Astrocyte (in vitro differentiated cells and primary cell): ENCODE measurements at regions not wholly inside any gene's neighbourhood (a gene's known extent, or its start where the extent isn't known, plus 50 kb on each side); places are given as distances from the start of the nearest gene placed in this dataset.

Source experiments
- DNase-seq: peaks from one replicate; pipeline ENCODE4 v3.0.0-alpha.2; 2010; ENCODE audit warnings: low read depth
- FAIRE-seq: peaks from 2 replicates; lab custom pipeline; 2011; peaks lifted over from hg19 to GRCh38; lab: Jason Lieb, UNC
- H2AFZ ChIP-seq: 2 replicates; pipeline ENCODE4 v1.6.0; 2012; ENCODE audit warnings: low read depth, low read length, inconsistent platforms
- H3K27ac ChIP-seq: 2 replicates; pipeline ENCODE4 v1.5.1; 2011; ENCODE audit warnings: low read depth, low read length, inconsistent platforms
- H3K27me3 ChIP-seq: 2 replicates; pipeline ENCODE4 v1.6.0; 2011; ENCODE audit warnings: low read length, inconsistent platforms; ENCODE audit not compliant: insufficient read depth
- H3K36me3 ChIP-seq: 2 replicates; pipeline ENCODE4 v1.5.1; 2011; ENCODE audit warnings: low read length, inconsistent platforms; ENCODE audit not compliant: insufficient read depth
- H3K4me1 ChIP-seq: 2 replicates; pipeline ENCODE4 v1.5.1; 2011; ENCODE audit warnings: low read length, inconsistent platforms; ENCODE audit not compliant: insufficient read depth
- H3K4me2 ChIP-seq: 2 replicates; pipeline ENCODE4 v1.6.0; 2012; ENCODE audit warnings: low read length, inconsistent platforms
- H3K4me3 ChIP-seq: 2 replicates; pipeline ENCODE4 v1.5.1; 2011; ENCODE audit warnings: low read depth, mild to moderate bottlenecking, low read length, inconsistent platforms; ENCODE audit not compliant: insufficient read depth
- H3K79me2 ChIP-seq: 2 replicates; pipeline ENCODE4 v1.6.0; 2012; ENCODE audit warnings: mild to moderate bottlenecking, low read length, inconsistent platforms; ENCODE audit not compliant: insufficient read depth
- H3K9ac ChIP-seq: 2 replicates; pipeline ENCODE4 v1.6.0; 2012; ENCODE audit warnings: mild to moderate bottlenecking, low read length, inconsistent platforms
- H3K9me3 ChIP-seq: 2 replicates; pipeline ENCODE4 v1.5.1; 2012; ENCODE audit warnings: low read depth, mild to moderate bottlenecking, low read length, inconsistent platforms; ENCODE audit not compliant: insufficient read depth
- H4K20me1 ChIP-seq: 2 replicates; pipeline ENCODE4 v1.6.0; 2012; ENCODE audit warnings: low read length, inconsistent platforms; ENCODE audit not compliant: insufficient read depth
- H3K27ac Mint-ChIP-seq: one replicate; pipeline ENCODE4 v1.8.0; 2021; ENCODE audit warnings: mild to moderate bottlenecking, mixed read lengths; ENCODE audit not compliant: unreplicated experiment
- H3K27me3 Mint-ChIP-seq: one replicate; pipeline ENCODE4 v1.8.0; 2021; ENCODE audit warnings: low read depth, mixed read lengths; ENCODE audit not compliant: unreplicated experiment
- H3K36me3 Mint-ChIP-seq: one replicate; pipeline ENCODE4 v1.8.0; 2021; ENCODE audit warnings: low read depth, mixed read lengths; ENCODE audit not compliant: unreplicated experiment
- H3K4me1 Mint-ChIP-seq: one replicate; pipeline ENCODE4 v1.8.0; 2021; ENCODE audit warnings: low read depth, mixed read lengths; ENCODE audit not compliant: unreplicated experiment
- H3K4me3 Mint-ChIP-seq: one replicate; pipeline ENCODE4 v1.8.0; 2021; ENCODE audit warnings: mild to moderate bottlenecking, moderate library complexity, mixed read lengths; ENCODE audit not compliant: unreplicated experiment
- H3K9me3 Mint-ChIP-seq: one replicate; pipeline ENCODE4 v1.8.0; 2021; ENCODE audit warnings: mild to moderate bottlenecking, mixed read lengths; ENCODE audit not compliant: unreplicated experiment
- EZH2 ChIP-seq: IDR thresholded peaks from 2 replicates; pipeline ENCODE4 v1.6.1; 2012; ENCODE audit warnings: mild to moderate bottlenecking, low read length, inconsistent platforms; ENCODE audit not compliant: insufficient read depth
- TF ChIP-seq, protein P1 (sequence below): IDR thresholded peaks from 2 replicates; pipeline ENCODE4 v1.5.1; 2011; ENCODE audit warnings: low read depth, mild to moderate bottlenecking, inconsistent platforms, low read length, moderate library complexity; ENCODE audit not compliant: insufficient read depth

DNA sequence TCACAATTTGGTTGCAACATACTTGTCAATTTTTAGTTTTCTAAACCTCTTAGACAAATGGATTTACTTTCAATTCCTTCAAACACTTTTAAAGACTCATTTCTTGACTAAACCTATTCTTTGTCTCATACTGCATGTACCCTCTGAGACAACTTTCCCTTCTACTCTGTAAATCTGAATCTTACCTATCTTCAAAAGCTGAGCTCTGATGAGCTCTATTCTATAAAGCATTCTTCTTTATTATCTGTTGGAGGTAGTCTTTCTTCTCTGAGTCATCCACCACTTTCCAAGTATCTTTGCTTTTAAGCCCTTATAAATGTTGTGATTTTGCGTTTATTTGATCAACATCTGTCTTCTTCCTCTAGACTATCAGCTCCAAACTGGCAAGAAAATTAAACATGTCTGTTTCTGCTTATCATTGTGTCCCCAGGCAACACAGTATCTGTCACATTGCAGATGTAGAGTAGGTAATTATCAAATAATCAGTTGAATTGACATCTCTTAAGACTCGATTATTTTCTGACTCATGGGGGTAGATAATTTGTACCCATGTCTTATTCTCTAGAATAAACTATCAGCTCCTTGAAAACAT, 265.6 kb upstream of the FAR2 start:
- H4K20me1 ChIP-seq, result no peaks in the 10 kb centered on the region
- TF ChIP-seq EZH2, result no peak
- TF ChIP-seq, protein P1, sequence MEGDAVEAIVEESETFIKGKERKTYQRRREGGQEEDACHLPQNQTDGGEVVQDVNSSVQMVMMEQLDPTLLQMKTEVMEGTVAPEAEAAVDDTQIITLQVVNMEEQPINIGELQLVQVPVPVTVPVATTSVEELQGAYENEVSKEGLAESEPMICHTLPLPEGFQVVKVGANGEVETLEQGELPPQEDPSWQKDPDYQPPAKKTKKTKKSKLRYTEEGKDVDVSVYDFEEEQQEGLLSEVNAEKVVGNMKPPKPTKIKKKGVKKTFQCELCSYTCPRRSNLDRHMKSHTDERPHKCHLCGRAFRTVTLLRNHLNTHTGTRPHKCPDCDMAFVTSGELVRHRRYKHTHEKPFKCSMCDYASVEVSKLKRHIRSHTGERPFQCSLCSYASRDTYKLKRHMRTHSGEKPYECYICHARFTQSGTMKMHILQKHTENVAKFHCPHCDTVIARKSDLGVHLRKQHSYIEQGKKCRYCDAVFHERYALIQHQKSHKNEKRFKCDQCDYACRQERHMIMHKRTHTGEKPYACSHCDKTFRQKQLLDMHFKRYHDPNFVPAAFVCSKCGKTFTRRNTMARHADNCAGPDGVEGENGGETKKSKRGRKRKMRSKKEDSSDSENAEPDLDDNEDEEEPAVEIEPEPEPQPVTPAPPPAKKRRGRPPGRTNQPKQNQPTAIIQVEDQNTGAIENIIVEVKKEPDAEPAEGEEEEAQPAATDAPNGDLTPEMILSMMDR, result no peak
- Mint-ChIP-seq H3K27me3 (no peaks in the 10 kb centered on the region), H3K9me3 (no peaks in the 10 kb centered on the region), H3K36me3 (peaks cover 2% of the 10 kb centered on the region), H3K27ac (no peak overlapping the region), H3K4me3 (no peak overlapping the region), H3K4me1 (no peaks in the 10 kb centered on the region)
- no peak overlapping the region for H3K4me2 ChIP-seq
- FAIRE-seq, result no peak
- no peaks in the 10 kb centered on the region for H3K79me2 ChIP-seq
- H3K9me3 ChIP-seq, result no peaks in the 10 kb centered on the region
- H2AFZ ChIP-seq, result no peak overlapping the region
- DNase-seq, result no peak
- H3K27ac ChIP-seq, result no peak overlapping the region
- H3K36me3 ChIP-seq, result no peaks in the 10 kb centered on the region
- no peak overlapping the region for H3K9ac ChIP-seq
- no peaks in the 10 kb centered on the region for H3K27me3 ChIP-seq
- H3K4me3 ChIP-seq, result no peak overlapping the region
- no peaks in the 10 kb centered on the region for H3K4me1 ChIP-seq

DNA sequence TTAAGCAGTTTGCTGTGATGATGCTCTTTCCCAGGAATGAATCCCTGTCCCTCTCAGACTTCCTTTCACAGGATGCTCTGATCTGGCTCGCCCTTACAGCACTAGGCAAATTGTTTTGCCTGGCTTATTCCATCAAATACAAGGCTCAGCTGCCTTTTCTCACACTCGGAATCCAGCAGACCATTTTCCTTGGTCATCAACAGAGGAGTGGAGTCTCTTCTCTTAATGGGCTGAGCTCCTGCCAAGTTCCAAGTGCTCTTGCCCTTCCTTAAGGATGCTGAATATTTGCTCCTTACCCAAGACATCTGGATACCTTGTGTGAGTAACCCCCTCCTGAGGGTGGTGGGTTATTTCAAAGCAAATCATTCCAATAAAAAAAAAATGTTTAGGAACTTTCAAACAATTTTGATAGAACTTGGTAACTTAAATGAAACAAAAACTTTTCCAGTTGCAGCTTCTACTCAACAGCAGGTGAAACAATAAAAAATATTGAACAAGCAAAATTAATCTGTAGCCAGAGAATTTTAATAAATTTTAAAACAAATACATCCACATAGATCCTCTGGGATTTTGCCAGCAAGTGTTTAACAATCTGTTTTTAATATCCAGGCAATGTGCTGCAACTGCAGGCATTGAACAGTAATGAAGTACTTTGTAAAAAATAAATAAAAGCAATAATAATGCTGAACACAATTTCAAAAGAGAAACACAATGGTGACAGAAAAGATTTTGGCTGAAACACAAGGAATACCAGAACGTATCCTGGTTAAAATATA, 264.0 kb upstream of the FAR2 start:
- no peaks in the 10 kb centered on the region for H3K27me3 ChIP-seq
- Mint-ChIP-seq H3K4me1 (no peaks in the 10 kb centered on the region), H3K27ac (no peak overlapping the region), H3K9me3 (no peaks in the 10 kb centered on the region), H3K36me3 (peaks cover 2% of the 10 kb centered on the region), H3K27me3 (no peaks in the 10 kb centered on the region), H3K4me3 (no peak overlapping the region)
- H4K20me1 ChIP-seq, result no peaks in the 10 kb centered on the region
- FAIRE-seq (no peak), DNase-seq (peak; percentile 61)
- no peaks in the 10 kb centered on the region for H3K36me3 ChIP-seq
- TF ChIP-seq, protein P1, result no peak
- TF ChIP-seq EZH2, result no peak
- no peaks in the 10 kb centered on the region for H3K9me3 ChIP-seq
- no peak overlapping the region for H3K4me3 ChIP-seq
- no peaks in the 10 kb centered on the region for H3K4me1 ChIP-seq
- H3K27ac ChIP-seq, result no peak overlapping the region
- H3K79me2 ChIP-seq, result no peaks in the 10 kb centered on the region
- no peak overlapping the region for H3K4me2 ChIP-seq
- no peak overlapping the region for H2AFZ ChIP-seq
- no peak overlapping the region for H3K9ac ChIP-seq

DNA sequence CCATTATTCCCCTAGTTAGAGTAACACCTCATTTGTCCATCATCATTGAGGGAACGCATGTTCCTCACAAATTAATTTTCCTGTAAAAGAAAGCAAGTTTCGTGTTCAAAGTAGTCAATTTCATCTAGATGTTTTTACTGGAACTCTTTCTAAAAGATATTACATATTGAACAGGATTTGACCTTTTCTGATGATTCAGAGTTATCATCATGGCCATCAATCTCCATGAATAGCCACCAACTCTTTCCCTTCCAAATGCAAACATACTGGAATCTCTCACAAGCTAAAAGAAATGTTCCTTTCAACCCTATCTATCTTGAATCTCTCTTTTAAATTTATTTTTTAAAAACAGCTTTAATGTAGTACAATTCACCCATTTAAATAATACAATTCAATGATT, 263.1 kb upstream of the FAR2 start:
- Histone ChIP-seq H3K9me3 (no peaks in the 10 kb centered on the region), H3K9ac (no peak overlapping the region), H3K79me2 (no peaks in the 10 kb centered on the region), H3K4me1 (no peaks in the 10 kb centered on the region), H3K27ac (no peak overlapping the region), H3K27me3 (no peaks in the 10 kb centered on the region), H3K4me2 (no peak overlapping the region), H2AFZ (no peak overlapping the region), H3K4me3 (no peak overlapping the region), H4K20me1 (no peaks in the 10 kb centered on the region), H3K36me3 (no peaks in the 10 kb centered on the region)
- no peaks in the 10 kb centered on the region for H3K9me3 Mint-ChIP-seq
- H3K27ac Mint-ChIP-seq, result no peak overlapping the region
- DNase-seq (no peak), FAIRE-seq (no peak)
- H3K4me3 Mint-ChIP-seq, result no peak overlapping the region
- no peak for TF ChIP-seq EZH2
- TF ChIP-seq, protein P1, result no peak
- peaks cover 2% of the 10 kb centered on the region for H3K36me3 Mint-ChIP-seq
- no peaks in the 10 kb centered on the region for H3K27me3 Mint-ChIP-seq
- no peaks in the 10 kb centered on the region for H3K4me1 Mint-ChIP-seq
